Neural cell (in vitro differentiated cells): ENCODE measurements at regions not wholly inside any gene's neighbourhood (a gene's known extent, or its start where the extent isn't known, plus 50 kb on each side); places are given as distances from the start of the nearest gene placed in this dataset.

Experiments
- CTCF ChIP-seq: fragments of 450-650 bp; IDR thresholded peaks from 2 replicates; pipeline ENCODE4 v1.5.1; 2014; ENCODE audit warnings: antibody characterized with exemption, mild to moderate bottlenecking, moderate library complexity; ENCODE audit not compliant: poor library complexity, severe bottlenecking
- RAD21 ChIP-seq: fragments of 450-650 bp; conservative IDR thresholded peaks from 2 replicates; pipeline ENCODE4 v1.6.1; 2014; ENCODE audit warnings: antibody characterized with exemption, mild to moderate bottlenecking, moderate library complexity

- no peak for TF ChIP-seq RAD21
- TF ChIP-seq CTCF: no peak
These were observed 301.6 kb upstream of the ADGRB3 start for GRCh38 chr6:68333442-68333841.
